ENCODE measurements at regions not wholly inside any gene's neighbourhood (a gene's known extent, or its start where the extent isn't known, plus 50 kb on each side); places are given as distances from the start of the nearest gene placed in this dataset.

DNA sequence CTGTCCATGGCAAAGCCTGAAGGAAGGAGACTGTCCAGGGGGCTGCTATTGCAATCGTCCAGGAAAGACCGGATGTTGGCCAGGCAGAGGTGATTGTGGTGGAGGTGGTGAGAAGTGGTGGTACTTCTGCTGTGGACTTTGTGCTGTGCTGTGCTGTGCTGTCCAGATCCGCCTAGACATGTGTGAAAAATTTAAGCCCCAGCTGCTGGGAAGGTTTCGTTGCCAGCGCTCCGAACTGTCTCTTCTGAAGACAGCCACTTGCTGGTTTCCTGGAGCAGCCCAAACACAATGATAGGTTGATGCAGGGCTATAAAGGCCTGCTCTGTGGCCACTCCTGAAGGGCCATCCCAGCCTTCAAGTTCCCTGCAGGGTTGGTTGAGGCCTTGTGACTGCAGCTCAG, 223.0 kb upstream of the MPDZ start:
- Histone ChIP-seq H3K79me2 (ENCODE audit: control insufficient read depth, insufficient read depth, low read length) (no peaks in the 10 kb centered on the region), H3K4me3 (replicated peaks in 1 of 3; ENCODE audit: insufficient read depth in 1 of 3, low read depth in 1 of 3, low read length in 3 of 3) (no peak overlapping the region), H3K4me2 (ENCODE audit: insufficient read depth, low read length) (no peak overlapping the region), H3K4me1 (ENCODE audit: control insufficient read depth, extremely low read depth, insufficient read depth, low read length) (no peaks in the 10 kb centered on the region), H4K20me1 (replicated peaks; ENCODE audit: control insufficient read depth, extremely low read depth, insufficient read depth, low read length) (no peaks in the 10 kb centered on the region), H3K27ac (ENCODE audit: insufficient read depth, low read depth, low read length) (no peak overlapping the region), H3K36me3 (ENCODE audit: control insufficient read depth in 2 of 2, extremely low read depth in 1 of 2, insufficient read depth in 2 of 2, low read length in 2 of 2) (no peaks in the 10 kb centered on the region), H3K27me3 (ENCODE audit: control insufficient read depth in 2 of 2, insufficient read depth in 2 of 2, low read length in 2 of 2) (no peaks in the 10 kb centered on the region), H3K9ac (replicated peaks; ENCODE audit: extremely low read depth, insufficient read depth, low read length) (no peak overlapping the region), H3K9me3 (replicated peaks; ENCODE audit: control insufficient read depth, insufficient read depth, low read length) (no peaks in the 10 kb centered on the region), H3K9me1 (replicated peaks; ENCODE audit: control insufficient read depth, extremely low read depth, insufficient read depth, low read length) (no peaks in the 10 kb centered on the region), H2AFZ (ENCODE audit: low read depth, low read length) (no peak overlapping the region)
- ChIA-PET CTCF (no interaction called here), POLR2A (no interaction called here)
- no TSS peak for BruUV-seq (replicated peaks)
- dilution Hi-C loops (cut with MboI; ENCODE audit: extremely low pct_ligation_motif_present, low sequenced_read_pairs) (no loop called here), intact Hi-C loops (cut with micrococcal nuclease) (no loop called here)
- TF ChIP-seq FOS (IDR thresholded peaks at IDR 0.05; ENCODE audit: borderline replicate concordance, insufficient read depth, low read length): no peak
- no peak for TF ChIP-seq GATA2 (IDR thresholded peaks at IDR 0.05; ENCODE audit: insufficient read depth, insufficient read length, low read depth, low read length)
- no peak for TF ChIP-seq POLR2AphosphoS5 (IDR thresholded peaks at IDR 0.05; ENCODE audit: insufficient read depth, low read depth, low read length)
- TF ChIP-seq POLR2A (IDR thresholded peaks at IDR 0.05; ENCODE audit: low read depth, low read length): no peak
- no peak for TF ChIP-seq MYC (IDR thresholded peaks at IDR 0.05; ENCODE audit: low read depth, low read length)
- TF ChIP-seq EZH2 (IDR thresholded peaks at IDR 0.05; ENCODE audit: borderline replicate concordance, low read depth, low read length, severe bottlenecking): no peak
- TF ChIP-seq JUN (IDR thresholded peaks at IDR 0.05; ENCODE audit: borderline replicate concordance, insufficient read depth, insufficient read length, low read depth): no peak
- TF ChIP-seq, protein P1, sequence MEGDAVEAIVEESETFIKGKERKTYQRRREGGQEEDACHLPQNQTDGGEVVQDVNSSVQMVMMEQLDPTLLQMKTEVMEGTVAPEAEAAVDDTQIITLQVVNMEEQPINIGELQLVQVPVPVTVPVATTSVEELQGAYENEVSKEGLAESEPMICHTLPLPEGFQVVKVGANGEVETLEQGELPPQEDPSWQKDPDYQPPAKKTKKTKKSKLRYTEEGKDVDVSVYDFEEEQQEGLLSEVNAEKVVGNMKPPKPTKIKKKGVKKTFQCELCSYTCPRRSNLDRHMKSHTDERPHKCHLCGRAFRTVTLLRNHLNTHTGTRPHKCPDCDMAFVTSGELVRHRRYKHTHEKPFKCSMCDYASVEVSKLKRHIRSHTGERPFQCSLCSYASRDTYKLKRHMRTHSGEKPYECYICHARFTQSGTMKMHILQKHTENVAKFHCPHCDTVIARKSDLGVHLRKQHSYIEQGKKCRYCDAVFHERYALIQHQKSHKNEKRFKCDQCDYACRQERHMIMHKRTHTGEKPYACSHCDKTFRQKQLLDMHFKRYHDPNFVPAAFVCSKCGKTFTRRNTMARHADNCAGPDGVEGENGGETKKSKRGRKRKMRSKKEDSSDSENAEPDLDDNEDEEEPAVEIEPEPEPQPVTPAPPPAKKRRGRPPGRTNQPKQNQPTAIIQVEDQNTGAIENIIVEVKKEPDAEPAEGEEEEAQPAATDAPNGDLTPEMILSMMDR (IDR thresholded peaks at IDR 0.05; ENCODE audit: extremely low read depth in 1 of 2, insufficient read depth in 1 of 2, low read depth in 1 of 2, low read length in 2 of 2): no peak
- TF ChIP-seq, protein P2, sequence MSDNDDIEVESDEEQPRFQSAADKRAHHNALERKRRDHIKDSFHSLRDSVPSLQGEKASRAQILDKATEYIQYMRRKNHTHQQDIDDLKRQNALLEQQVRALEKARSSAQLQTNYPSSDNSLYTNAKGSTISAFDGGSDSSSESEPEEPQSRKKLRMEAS (IDR thresholded peaks at IDR 0.05; ENCODE audit: insufficient read depth, insufficient read length): no peak
- FAIRE-seq (no peak), DNase-seq (ENCODE audit: low read depth, low spot score) (no peak)

Measured in endothelial cell of umbilical vein (primary cell).